Heart right ventricle (tissue), 16 donors: ENCODE measurements at regions not wholly inside any gene's neighbourhood (a gene's known extent, or its start where the extent isn't known, plus 50 kb on each side); places are given as distances from the start of the nearest gene placed in this dataset.
A peak's percentile ranks its signal among the peaks of the same experiment; 100 is the strongest.

Experiments
- ATAC-seq, 8 donors: fragments of 200-7000 bp; cut with Tn5 transposase; one replicate each; pipeline ENCODE4 v1.9.1; 2020; ENCODE audit warnings: mild to moderate bottlenecking in 8 of 8, moderate library complexity in 8 of 8, moderate number of reproducible peaks in 1 of 8
- DNase-seq, 2 donors: peaks; one replicate each; pipeline ENCODE4 v3.0.0-alpha.2; 2020
- H3K27ac ChIP-seq, 10 donors: fragments of 200-600 bp; sonication (generic) in 2 of 10; one replicate each; pipeline versions ENCODE4 v1.5.0 to v1.8.0; 2020 to 2022; ENCODE audit warnings: mild to moderate bottlenecking in 3 of 10
- H3K27me3 ChIP-seq, 7 donors: fragments of 200-600 bp; one replicate each; pipeline ENCODE4 v1.8.0; 2021 to 2022; ENCODE audit warnings: mild to moderate bottlenecking in 2 of 7
- H3K36me3 ChIP-seq, 9 donors: fragments of 200-600 bp; sonication (generic) in 1 of 9; one replicate each; pipeline versions ENCODE4 v1.5.0 to v1.8.0; 2020 to 2022; ENCODE audit warnings: mild to moderate bottlenecking in 2 of 9
- H3K4me1 ChIP-seq, 9 donors: fragments of 200-600 bp; sonication (generic) in 1 of 9; one replicate each; pipeline versions ENCODE4 v1.5.0 to v1.8.0; 2020 to 2022; ENCODE audit warnings: mild to moderate bottlenecking in 4 of 9
- H3K4me3 ChIP-seq, 10 donors: fragments of 200-600 bp; sonication (generic) in 2 of 10; one replicate each; pipeline versions ENCODE4 v1.5.0 to v1.8.0; 2020 to 2022; ENCODE audit warnings: mild to moderate bottlenecking in 7 of 10, moderate library complexity in 2 of 10
- H3K9me3 ChIP-seq, 11 donors: fragments of 200-600 bp in 10 of 11; sonication (generic) in 2 of 11; one replicate each; pipeline versions ENCODE4 v1.5.0 to v1.8.0; 2013 to 2022; ENCODE audit warnings: mild to moderate bottlenecking in 2 of 11, control low read depth in 1 of 11, moderate library complexity in 1 of 11
- CTCF ChIP-seq, 9 donors: fragments of 200-600 bp; sonication (generic) in 2 of 9; IDR thresholded peaks; one replicate each; pipeline versions ENCODE4 v1.5.0 to v1.8.0; 2021 to 2022; ENCODE audit warnings: antibody characterized with exemption in 9 of 9, mild to moderate bottlenecking in 5 of 9, moderate library complexity in 1 of 9
- whole genome bisulfite sequencing, 2 donors: extraction: QIAGEN DNeasy Blood & Tissue Kit; methylation state at CpG; one replicate each; pipeline ENCODE4 v1.1.7; 2013; ENCODE audit warnings: inconsistent platforms in 1 of 2; 5-methylcytosine and 5-hydroxymethylcytosine counted together
- intact Hi-C, 10 donors: fragments of 100-400 bp; cut with DNase I; formaldehyde crosslinking; loops; one replicate each; pipeline versions ENCODE4 v1.11.1 to v1.14.2; 2022
- donor health status: Arrhythmogenic right ventricular cardiomyopathy.
- donor health status: ischemic (EF 13 %, LVEDD 7.1; RV severe dilation, severe dysfunction).
- donor health status: healthy with polysubstance abuse.
- donor health status: DM: no; HTN: yes; CAD: no.
- donor health status: DM: no; HTN: no; CAD: no.
- donor health status: ischemic (EF 25% LVEDD 6.9; RV normal size, moderate dysfunction).
- donor health status: ischemic (EF 25% LVEDD 5.7; RV mildly dilated, moderate dysfunction).
- donor health status: healthy.
- donor health status: DM: yes; HTN: yes; CAD: no.
- donor health status: Ischemic cardiomyopathy.
- donor health status: ischemic (EF 35%, LVEDD 5.7; RV mildly dilated, moderate dysfunction).
- donor health status: nonischemic (EF 11% LVEDD 7.7; RV severe dilation, severe dysfunction).
- donor health status: DM: yes; HTN: yes; CAD: no.
- donor health status: PGD.
- donor health status: ischemic (EF 29% LVEDD 5.4; RV normal size, mild dysfunction).
- donor health status: nonischemic (EF 23%, LVEDD 6.1; RV moderate dilation, normal function).

GRCh38 chr7:133155642-133156041, 73.8 kb upstream of the CHCHD3 start:
- DNase-seq (no peak), ATAC-seq (no peak)
- Histone ChIP-seq H3K4me3 (no peak overlapping the region), H3K27me3 (peaks cover 0 to 4% (median 0%) of the 10 kb centered on the region in 7 donors), H3K4me1 (no peaks in the 10 kb centered on the region), H3K9me3 (no peaks in the 10 kb centered on the region), H3K27ac (no peak overlapping the region), H3K36me3 (no peaks in the 10 kb centered on the region)
- intact Hi-C loops: no loop called here
- WGBS, 2 donors: 96 to 100% methylated on average over 1 of the region's 1 CpG
- TF ChIP-seq CTCF (IDR thresholded peaks at IDR 0.05): no peak

- intact Hi-C loops: no loop called here
- TF ChIP-seq CTCF (IDR thresholded peaks at IDR 0.05): no peak
- H3K27me3 ChIP-seq: peaks cover 0 to 4% (median 0%) of the 10 kb centered on the region in 7 donors
- H3K4me3 ChIP-seq: no peak overlapping the region
- no peaks in the 10 kb centered on the region for H3K4me1 ChIP-seq
- H3K27ac ChIP-seq: no peak overlapping the region
- DNase-seq (no peak), ATAC-seq (no peak)
- H3K36me3 ChIP-seq: no peaks in the 10 kb centered on the region
- WGBS, 2 donors: 88 to 96% methylated on average over 1 of the region's 1 CpG
- no peaks in the 10 kb centered on the region for H3K9me3 ChIP-seq
Observed at GRCh38 chr7:133157045-133157444, 75.2 kb upstream of the CHCHD3 start.

GRCh38 chr7:133164498-133164897, 82.6 kb upstream of the CHCHD3 start:
- Histone ChIP-seq H3K9me3 (no peaks in the 10 kb centered on the region), H3K4me3 (no peak overlapping the region), H3K27ac (no peak overlapping the region), H3K27me3 (peaks cover 0 to 7% (median 0%) of the 10 kb centered on the region in 7 donors), H3K36me3 (no peaks in the 10 kb centered on the region), H3K4me1 (no peaks in the 10 kb centered on the region)
- WGBS, 2 donors: 64 to 65% methylated on average over 6 of the region's 6 CpGs
- DNase-seq (no peak), ATAC-seq (peak in 2 of 8 donors; percentile 17 to 35)
- intact Hi-C loops: no loop called here
- TF ChIP-seq CTCF (IDR thresholded peaks at IDR 0.05): no peak

GRCh38 chr7:133165001-133165400, 83.1 kb upstream of the CHCHD3 start:
- no peak for TF ChIP-seq CTCF (IDR thresholded peaks at IDR 0.05)
- ATAC-seq (no peak), DNase-seq (no peak)
- Histone ChIP-seq H3K36me3 (no peaks in the 10 kb centered on the region), H3K4me3 (no peak overlapping the region), H3K4me1 (no peaks in the 10 kb centered on the region), H3K27ac (no peak overlapping the region), H3K27me3 (peaks cover 0 to 7% (median 0%) of the 10 kb centered on the region in 7 donors), H3K9me3 (no peaks in the 10 kb centered on the region)
- WGBS, 2 donors: 87 to 93% methylated on average over 2 of the region's 2 CpGs
- intact Hi-C loops: no loop called here
